ENCODE measurements at regions not wholly inside any gene's neighbourhood (a gene's known extent, or its start where the extent isn't known, plus 50 kb on each side); places are given as distances from the start of the nearest gene placed in this dataset.

- Mint-ChIP-seq H3K27ac (no peak overlapping the region), H3K9me3 (no peaks in the 10 kb centered on the region), H3K36me3 (ENCODE audit: low read depth) (no peaks in the 10 kb centered on the region), H3K4me1 (no peaks in the 10 kb centered on the region), H3K4me3 (no peak overlapping the region), H3K27me3 (no peaks in the 10 kb centered on the region)
- ChIA-PET CTCF (no interaction called here), POLR2A (no interaction called here)
- DNase-seq = no peak
These were observed 142.5 kb upstream of the RTL1 start for GRCh38 chr14:101046071-101046470.

GRCh38 chr14:101047326-101047725 lies 143.8 kb upstream of the RTL1 start:
- Mint-ChIP-seq H3K4me3 (no peak overlapping the region), H3K27me3 (no peaks in the 10 kb centered on the region), H3K4me1 (no peaks in the 10 kb centered on the region), H3K36me3 (ENCODE audit: low read depth) (no peaks in the 10 kb centered on the region), H3K27ac (no peak overlapping the region), H3K9me3 (no peaks in the 10 kb centered on the region)
- POLR2A ChIA-PET = no interaction called here
- DNase-seq = no peak
- CTCF ChIA-PET = no interaction called here

DNA sequence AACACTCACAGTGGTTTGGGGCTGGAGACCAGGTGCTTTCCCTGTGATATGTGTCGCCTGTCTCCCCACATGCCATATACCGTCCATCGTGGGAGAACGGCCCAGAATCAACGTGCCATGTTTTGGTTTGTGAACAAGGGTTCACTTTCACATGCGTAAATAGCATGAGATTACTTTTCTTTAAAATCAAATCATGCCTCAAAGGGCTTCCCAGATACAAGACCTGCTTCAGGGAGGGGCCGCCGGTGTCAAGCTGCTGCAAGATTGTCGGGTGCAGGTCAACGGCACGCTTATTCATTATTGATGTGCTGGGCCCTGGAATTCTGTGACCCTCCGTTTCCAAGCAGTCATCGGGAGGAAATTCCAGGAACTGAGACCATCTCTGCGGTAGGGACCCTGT lies 145.2 kb upstream of the RTL1 start:
- ChIA-PET POLR2A (no interaction called here), CTCF (no interaction called here)
- H3K27ac Mint-ChIP-seq = no peak overlapping the region
- no peaks in the 10 kb centered on the region for H3K36me3 Mint-ChIP-seq (ENCODE audit: low read depth)
- no peak for DNase-seq
- no peaks in the 10 kb centered on the region for H3K27me3 Mint-ChIP-seq
- no peaks in the 10 kb centered on the region for H3K4me1 Mint-ChIP-seq
- no peak overlapping the region for H3K4me3 Mint-ChIP-seq
- no peaks in the 10 kb centered on the region for H3K9me3 Mint-ChIP-seq

DNA sequence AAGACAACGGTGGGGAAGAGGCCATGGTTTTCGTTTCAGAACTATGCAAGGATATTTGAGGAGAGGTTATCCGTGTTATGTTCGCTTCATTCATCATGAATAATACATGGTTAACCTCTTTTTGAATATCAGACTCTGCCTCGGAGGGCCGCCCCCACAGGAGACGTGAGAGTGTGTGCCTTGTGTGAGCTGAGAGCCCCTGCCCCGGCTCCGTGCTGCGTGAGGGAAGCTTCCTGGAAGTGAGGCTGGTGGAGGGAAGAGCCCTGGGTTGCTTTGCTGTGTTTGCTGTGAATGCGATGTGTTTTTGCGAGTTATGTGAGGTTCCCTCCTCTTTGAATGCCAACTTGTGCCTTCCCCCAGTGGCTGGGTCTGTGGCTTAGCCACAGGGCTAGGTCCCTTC lies 146.0 kb upstream of the RTL1 start:
- H3K9me3 Mint-ChIP-seq = no peaks in the 10 kb centered on the region
- no peaks in the 10 kb centered on the region for H3K36me3 Mint-ChIP-seq (ENCODE audit: low read depth)
- POLR2A ChIA-PET = no interaction called here
- H3K4me1 Mint-ChIP-seq = no peaks in the 10 kb centered on the region
- H3K27me3 Mint-ChIP-seq = no peaks in the 10 kb centered on the region
- H3K4me3 Mint-ChIP-seq = no peak overlapping the region
- CTCF ChIA-PET = no interaction called here
- no peak overlapping the region for H3K27ac Mint-ChIP-seq
- DNase-seq = no peak

- DNase-seq = no peak
- H3K4me3 Mint-ChIP-seq = no peak overlapping the region
- H3K4me1 Mint-ChIP-seq = no peaks in the 10 kb centered on the region
- no peak overlapping the region for H3K27ac Mint-ChIP-seq
- H3K9me3 Mint-ChIP-seq = no peaks in the 10 kb centered on the region
- POLR2A ChIA-PET = no interaction called here
- CTCF ChIA-PET = no interaction called here
- no peaks in the 10 kb centered on the region for H3K27me3 Mint-ChIP-seq
- H3K36me3 Mint-ChIP-seq (ENCODE audit: low read depth) = no peaks in the 10 kb centered on the region
These were observed 146.4 kb upstream of the RTL1 start for GRCh38 chr14:101049942-101050341.

DNA sequence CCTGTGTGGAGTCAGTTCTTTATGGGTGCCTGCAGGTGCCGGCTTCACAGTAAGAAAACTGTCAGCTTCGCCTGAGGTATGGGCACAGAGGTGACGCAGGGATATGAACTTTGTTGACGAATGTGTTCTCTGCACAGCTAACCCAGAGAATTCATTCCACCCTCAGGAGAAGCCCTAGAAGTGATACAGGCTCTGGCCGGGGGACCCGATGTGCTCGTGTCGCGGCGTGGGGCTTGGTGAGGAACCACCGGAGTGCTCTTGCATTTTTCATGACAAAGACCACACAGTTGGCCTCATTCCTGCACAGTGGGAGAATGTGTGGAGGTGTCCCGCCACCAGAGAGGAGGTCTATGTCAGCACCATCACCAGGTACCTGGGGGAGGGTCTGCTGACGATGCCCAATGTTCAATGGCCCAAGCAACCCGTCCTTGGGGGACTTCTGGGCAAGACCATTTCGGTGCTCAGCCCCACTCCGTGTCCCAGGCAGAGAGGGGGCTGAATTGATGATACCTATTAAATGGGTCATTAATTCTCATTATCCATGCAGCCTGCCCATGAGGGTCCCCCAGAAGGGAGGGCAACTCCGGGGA lies 147.5 kb upstream of the RTL1 start:
- ChIA-PET POLR2A (no interaction called here), CTCF (no interaction called here)
- H3K4me3 Mint-ChIP-seq = no peak overlapping the region
- no peaks in the 10 kb centered on the region for H3K9me3 Mint-ChIP-seq
- H3K36me3 Mint-ChIP-seq (ENCODE audit: low read depth) = no peaks in the 10 kb centered on the region
- no peak for DNase-seq
- H3K4me1 Mint-ChIP-seq = no peaks in the 10 kb centered on the region
- H3K27ac Mint-ChIP-seq = no peak overlapping the region
- H3K27me3 Mint-ChIP-seq = no peaks in the 10 kb centered on the region

DNA sequence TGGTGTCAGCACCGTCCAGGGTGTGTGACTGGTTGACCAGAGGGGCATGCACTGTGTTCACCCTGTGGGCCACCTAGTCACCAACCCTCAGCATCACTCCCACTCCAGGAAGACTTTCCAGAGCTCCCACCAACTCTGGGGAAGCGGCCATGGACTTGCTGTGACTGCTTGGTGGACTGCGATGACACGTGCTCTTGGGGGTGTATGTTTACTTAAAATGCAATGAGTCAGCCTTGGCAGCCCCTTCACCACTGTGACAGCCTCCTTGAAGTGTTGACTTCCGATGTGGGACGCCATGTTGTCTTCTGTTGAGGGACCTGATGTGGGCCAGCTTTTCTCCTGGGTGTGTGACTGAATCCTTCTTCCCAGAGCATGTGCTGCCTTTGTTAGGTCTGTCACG lies 151.1 kb upstream of the RTL1 start:
- Mint-ChIP-seq H3K27me3 (peaks cover 7% of the 10 kb centered on the region), H3K27ac (peak overlapping the region; percentile 36), H3K4me3 (no peak overlapping the region), H3K4me1 (no peaks in the 10 kb centered on the region), H3K36me3 (ENCODE audit: low read depth) (no peaks in the 10 kb centered on the region), H3K9me3 (peaks cover 6% of the 10 kb centered on the region)
- ChIA-PET POLR2A (no interaction called here), CTCF (no interaction called here)
- no peak for DNase-seq

- POLR2A ChIA-PET = no interaction called here
- Mint-ChIP-seq H3K4me1 (no peaks in the 10 kb centered on the region), H3K9me3 (peaks cover 6% of the 10 kb centered on the region), H3K4me3 (no peak overlapping the region), H3K27ac (no peak overlapping the region), H3K36me3 (ENCODE audit: low read depth) (no peaks in the 10 kb centered on the region), H3K27me3 (peaks cover 7% of the 10 kb centered on the region)
- CTCF ChIA-PET = no interaction called here
- no peak for DNase-seq
These were observed 151.7 kb upstream of the RTL1 start for GRCh38 chr14:101055106-101055662.

DNA sequence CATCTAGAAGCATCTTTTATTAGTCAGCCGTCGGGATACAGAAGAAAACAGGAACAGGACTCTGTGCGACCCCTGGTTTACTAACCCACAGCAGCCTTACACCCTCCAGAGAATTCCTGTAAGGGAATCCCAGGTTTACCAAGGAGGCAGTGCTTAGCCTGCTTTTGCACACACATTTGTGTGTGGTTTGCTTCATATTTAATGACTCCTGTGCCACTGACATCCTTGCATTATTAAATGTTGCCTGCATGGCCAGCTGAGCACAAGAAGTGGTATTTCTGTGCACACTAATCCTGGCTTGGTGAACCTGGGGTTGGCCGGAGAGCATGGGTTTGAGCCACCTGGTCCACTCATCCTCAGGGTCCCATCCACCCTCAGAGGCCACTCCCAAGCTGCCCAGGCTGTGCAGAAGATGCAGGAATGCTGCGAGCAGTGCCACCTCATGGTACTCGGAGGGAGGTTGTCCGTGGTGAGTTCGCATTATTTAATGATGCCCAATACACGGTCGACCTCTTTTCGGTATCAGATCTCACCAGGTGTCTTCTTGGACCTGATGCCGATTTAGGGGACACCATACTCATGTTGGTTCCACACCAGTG lies 152.4 kb upstream of the RTL1 start:
- ChIA-PET CTCF (no interaction called here), POLR2A (no interaction called here)
- H3K9me3 Mint-ChIP-seq = peaks cover 6% of the 10 kb centered on the region
- H3K27ac Mint-ChIP-seq = no peak overlapping the region
- DNase-seq = no peak
- no peaks in the 10 kb centered on the region for H3K36me3 Mint-ChIP-seq (ENCODE audit: low read depth)
- H3K4me3 Mint-ChIP-seq = no peak overlapping the region
- peaks cover 7% of the 10 kb centered on the region for H3K27me3 Mint-ChIP-seq
- no peaks in the 10 kb centered on the region for H3K4me1 Mint-ChIP-seq

- ChIA-PET POLR2A (no interaction called here), CTCF (no interaction called here)
- Mint-ChIP-seq H3K27ac (no peak overlapping the region), H3K36me3 (ENCODE audit: low read depth) (no peaks in the 10 kb centered on the region), H3K4me1 (no peaks in the 10 kb centered on the region), H3K4me3 (no peak overlapping the region), H3K9me3 (peaks cover 6% of the 10 kb centered on the region), H3K27me3 (peaks cover 7% of the 10 kb centered on the region)
- DNase-seq = no peak
These were observed 152.9 kb upstream of the RTL1 start for GRCh38 chr14:101056446-101056845.

DNA sequence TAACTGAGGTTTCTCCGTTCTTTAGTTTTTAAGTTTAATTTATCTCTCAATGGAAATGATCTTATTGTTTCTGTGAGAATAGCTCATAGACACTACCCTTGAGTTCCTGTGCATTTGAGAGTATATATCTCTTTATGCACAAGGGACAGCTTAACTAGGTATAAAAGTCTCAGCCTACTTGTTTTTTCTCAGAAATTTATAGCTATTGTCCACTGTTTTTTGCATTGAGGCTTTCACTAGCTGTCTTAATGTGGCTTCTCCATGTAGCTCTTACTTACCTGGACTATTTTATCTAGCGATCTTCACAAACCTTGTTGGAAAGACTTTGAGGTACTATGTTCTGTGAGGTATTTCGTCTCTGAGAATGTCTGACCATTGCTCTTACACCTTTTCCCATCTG lies 153.9 kb upstream of the RTL1 start:
- Mint-ChIP-seq H3K36me3 (ENCODE audit: low read depth) (no peaks in the 10 kb centered on the region), H3K4me3 (no peak overlapping the region), H3K4me1 (no peaks in the 10 kb centered on the region), H3K27me3 (peaks cover 7% of the 10 kb centered on the region), H3K27ac (no peak overlapping the region), H3K9me3 (peaks cover 6% of the 10 kb centered on the region)
- DNase-seq = no peak
- ChIA-PET POLR2A (no interaction called here), CTCF (no interaction called here)

DNA sequence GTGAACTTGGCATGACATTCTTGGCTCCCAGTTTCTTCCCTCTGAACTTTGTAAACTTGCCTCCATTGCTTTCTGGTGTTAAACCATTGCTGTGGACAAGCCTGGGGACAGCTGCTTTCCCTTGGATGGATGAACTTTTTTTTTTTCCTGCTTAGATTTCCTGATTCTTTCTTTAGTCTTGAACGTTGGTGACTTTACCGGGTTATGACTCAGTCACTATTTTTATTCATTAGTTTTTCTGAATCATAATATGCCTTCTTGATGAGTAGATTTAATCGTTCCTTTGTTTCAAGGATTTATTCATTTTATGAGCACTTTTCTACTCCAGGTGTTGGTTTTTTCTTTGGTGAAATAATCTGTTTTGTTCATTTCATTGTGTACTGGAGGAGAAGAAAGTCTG lies 155.0 kb upstream of the RTL1 start:
- Mint-ChIP-seq H3K27me3 (peaks cover 7% of the 10 kb centered on the region), H3K36me3 (ENCODE audit: low read depth) (no peaks in the 10 kb centered on the region), H3K4me1 (no peaks in the 10 kb centered on the region), H3K9me3 (peaks cover 6% of the 10 kb centered on the region), H3K27ac (no peak overlapping the region), H3K4me3 (no peak overlapping the region)
- ChIA-PET CTCF (no interaction called here), POLR2A (no interaction called here)
- DNase-seq = no peak

- no peak overlapping the region for H3K27ac Mint-ChIP-seq
- no peak for DNase-seq
- no peaks in the 10 kb centered on the region for H3K36me3 Mint-ChIP-seq (ENCODE audit: low read depth)
- POLR2A ChIA-PET = no interaction called here
- H3K4me1 Mint-ChIP-seq = no peaks in the 10 kb centered on the region
- no peak overlapping the region for H3K4me3 Mint-ChIP-seq
- peaks cover 7% of the 10 kb centered on the region for H3K27me3 Mint-ChIP-seq
- peaks cover 6% of the 10 kb centered on the region for H3K9me3 Mint-ChIP-seq
- CTCF ChIA-PET = no interaction called here
These were observed 156.7 kb upstream of the RTL1 start for GRCh38 chr14:101060171-101060601.

GRCh38 chr14:101061411-101062064 lies 158.0 kb upstream of the RTL1 start:
- Mint-ChIP-seq H3K36me3 (ENCODE audit: low read depth) (no peaks in the 10 kb centered on the region), H3K4me1 (no peaks in the 10 kb centered on the region), H3K27ac (no peak overlapping the region), H3K9me3 (peaks cover 6% of the 10 kb centered on the region), H3K4me3 (no peak overlapping the region), H3K27me3 (peaks cover 5% of the 10 kb centered on the region)
- CTCF ChIA-PET = no interaction called here
- POLR2A ChIA-PET = no interaction called here
- no peak for DNase-seq

Data from activated CD4-positive, alpha-beta T cell treated with anti-CD3 and anti-CD28 coated beads, Interleukin-2, amount 10 ng/mL, durations not matched to agents 7 days and 5 days (primary cell).